Hindlimb muscle (tissue), 1 donor: ENCODE measurements at regions not wholly inside any gene's neighbourhood (a gene's known extent, or its start where the extent isn't known, plus 50 kb on each side); places are given as distances from the start of the nearest gene placed in this dataset.

ENCODE experiments used
- DNase-seq: peaks from one replicate; pipeline ENCODE4 v3.0.0-alpha.2; 2013

DNA sequence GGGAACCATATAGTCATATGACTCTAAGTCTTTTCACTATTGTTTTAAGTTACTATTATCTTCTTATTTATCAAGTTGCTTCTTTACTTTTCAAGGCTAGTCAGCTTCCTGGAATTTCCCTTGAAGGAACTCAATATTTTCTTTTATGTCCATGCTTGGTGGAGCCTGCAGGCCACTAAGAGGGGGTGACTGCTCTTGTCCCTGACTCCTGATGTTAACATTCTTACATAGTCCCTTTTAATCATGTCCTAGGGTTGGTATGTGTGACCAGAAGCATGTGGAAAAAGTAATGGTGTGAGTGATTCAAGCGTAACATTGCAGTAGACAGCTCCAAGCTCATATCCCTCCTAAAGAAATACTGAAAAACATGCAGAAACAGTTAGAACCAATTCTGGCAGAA is 1536.2 kb upstream of the CDH9 start:
- DNase-seq = no peak

DNA sequence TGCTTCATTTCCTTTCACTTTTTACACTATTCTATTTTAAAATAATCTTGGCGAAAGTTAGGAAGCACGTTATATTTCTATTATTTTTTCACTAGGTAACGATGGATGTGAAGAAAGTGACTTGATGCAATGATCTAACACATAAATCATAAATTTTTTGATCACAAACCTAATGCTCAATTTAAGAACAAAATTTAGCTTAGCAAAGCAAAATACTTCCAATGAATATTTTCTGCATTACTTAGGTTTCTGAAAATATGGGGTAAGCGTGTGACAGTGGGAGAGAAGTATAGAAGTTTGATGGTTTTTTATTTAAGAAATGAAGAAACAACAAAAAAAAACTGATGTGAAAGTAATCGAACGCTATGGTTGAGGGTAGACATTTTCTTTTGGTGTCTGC is 1528.7 kb upstream of the CDH9 start:
- DNase-seq = no peak

DNA sequence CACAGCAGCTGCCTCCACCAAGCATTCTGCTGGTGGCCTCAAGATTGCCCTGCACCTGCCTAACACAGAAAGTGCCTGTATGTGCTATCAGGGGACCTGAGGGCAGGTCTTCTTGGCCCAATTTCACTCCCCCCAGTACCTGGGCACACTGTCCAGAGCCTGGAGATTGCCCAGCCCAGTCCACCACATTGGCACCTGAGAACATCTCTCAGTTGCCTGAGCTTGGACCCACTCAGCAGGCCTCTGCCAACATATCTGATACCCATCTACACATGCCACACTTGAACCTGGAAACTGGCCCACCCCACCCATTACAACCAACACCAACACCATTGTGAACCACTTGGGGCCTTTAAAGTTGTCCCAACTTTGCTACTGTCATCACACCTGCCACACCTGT is 1523.1 kb upstream of the CDH9 start:
- DNase-seq = no peak

DNA sequence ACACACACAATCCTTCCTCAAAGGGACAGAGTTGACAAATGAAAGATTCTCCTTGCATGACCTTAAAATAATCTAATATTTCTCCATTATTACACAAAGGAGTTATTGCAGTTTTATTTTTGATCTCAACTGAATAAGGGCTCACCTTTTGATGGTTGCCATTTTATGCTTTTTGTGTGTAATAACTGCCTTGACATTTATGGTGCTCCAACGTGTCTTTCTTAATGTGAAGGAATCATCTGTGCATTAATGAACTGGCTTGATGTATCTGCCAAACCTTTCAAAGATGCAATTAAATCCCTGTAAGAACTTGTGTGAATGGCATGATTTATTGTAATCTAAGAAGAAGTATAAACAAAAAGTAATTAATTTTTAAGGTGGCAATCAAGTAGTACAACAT is 1519.8 kb upstream of the CDH9 start:
- DNase-seq = no peak

DNA sequence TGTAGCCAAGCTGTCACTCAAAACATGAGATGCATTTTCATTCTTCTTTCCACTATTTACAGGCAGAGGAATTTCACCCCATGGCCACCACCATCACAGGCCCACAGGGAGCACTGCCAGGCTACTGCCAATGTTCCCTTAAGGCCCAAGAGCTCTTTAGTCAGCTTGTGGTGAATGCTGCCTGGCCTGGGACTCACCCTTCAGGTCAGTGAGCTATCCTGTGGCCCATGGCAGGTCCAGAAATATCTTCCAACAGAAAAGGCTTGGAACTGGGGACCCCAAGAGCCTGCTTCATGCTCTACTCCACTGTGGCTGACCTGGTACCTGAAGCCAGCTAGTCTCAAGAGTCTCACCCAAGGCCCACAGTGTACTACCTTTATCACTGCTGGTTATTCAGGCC is 1518.7 kb upstream of the CDH9 start:
- no peak for DNase-seq

DNA sequence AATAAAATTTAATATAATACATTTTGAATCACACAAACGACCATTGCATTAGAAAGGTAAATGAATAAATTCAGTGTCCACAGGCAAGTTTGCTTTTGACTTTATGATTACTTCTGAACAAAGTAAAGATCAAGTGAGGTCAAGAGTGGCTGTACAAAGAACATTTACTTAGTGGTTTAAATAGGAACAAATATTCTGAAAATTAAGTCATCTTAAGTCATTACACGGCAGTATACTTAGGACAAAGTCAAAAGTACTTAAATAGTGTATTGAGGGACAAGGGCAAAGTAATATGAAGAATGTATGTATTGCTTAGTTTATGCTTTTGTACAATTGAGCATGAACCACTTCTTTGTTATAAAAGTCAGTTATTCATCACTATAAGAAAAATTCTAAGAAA is 1511.2 kb upstream of the CDH9 start:
- no peak for DNase-seq

DNA sequence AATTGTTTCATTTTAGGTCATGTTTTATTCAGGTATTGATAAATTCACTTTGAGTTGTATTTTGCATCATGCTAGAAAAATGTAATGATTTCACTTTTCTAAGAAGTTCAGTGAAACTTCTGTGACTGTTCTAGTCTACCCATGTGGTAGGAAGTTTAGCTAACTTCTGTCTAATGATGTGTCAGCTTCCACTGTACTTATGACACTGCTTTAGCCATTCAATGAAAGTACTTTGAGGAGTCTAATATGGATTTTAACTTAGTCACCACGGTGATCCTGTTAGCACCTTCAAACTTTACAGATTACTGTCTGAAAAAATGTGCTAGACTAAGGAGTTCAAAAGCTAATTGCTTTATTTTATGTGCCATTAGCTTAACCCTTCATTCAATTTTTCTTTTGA is 1510.5 kb upstream of the CDH9 start:
- no peak for DNase-seq

DNA sequence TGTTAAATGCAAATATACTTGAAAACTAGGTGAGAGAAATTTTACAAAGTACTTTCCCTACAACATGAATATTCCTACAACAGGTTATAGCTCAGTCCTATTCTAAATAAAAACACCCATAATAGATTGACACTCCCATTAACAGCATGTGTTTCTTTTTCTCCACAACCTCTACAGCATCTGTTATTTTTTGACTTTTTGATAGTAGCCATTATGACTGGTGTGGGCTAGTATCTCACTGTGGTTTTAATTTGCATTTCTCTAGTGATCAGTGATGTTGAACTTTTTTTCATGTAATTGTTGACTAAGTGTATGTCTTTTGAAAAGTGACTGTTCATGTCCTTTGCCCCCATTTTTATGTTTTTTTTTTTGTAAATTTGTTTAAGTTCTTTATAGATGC is 1506.1 kb upstream of the CDH9 start:
- DNase-seq = no peak

DNA sequence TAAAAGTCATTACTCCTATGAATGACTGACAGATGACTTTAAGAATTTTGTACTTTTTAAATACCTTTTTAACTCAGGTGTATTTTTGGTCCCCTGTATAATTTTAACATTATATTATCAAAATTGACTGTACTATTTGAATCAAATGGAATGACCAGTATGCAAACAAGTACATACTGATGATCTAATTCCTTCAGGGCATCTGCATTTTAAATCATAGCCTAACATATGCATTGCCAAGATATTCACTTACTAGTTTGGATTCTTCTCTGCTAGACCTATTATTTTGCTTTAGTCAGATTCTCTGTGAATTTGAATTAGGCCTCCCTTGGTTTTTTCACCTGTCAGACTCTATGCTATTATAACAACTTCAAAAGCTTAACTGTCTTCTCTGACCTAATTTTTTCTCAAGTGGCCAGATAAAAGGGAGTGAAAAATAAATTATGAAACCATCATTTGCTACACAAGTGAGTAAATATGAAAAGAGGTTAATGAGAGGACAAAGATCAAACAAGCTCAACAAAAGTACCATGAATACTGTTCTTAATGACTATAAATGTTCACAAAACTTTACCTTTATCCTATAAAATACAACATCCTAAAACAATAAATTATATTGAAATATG is 1505.2 kb upstream of the CDH9 start:
- no peak for DNase-seq

DNA sequence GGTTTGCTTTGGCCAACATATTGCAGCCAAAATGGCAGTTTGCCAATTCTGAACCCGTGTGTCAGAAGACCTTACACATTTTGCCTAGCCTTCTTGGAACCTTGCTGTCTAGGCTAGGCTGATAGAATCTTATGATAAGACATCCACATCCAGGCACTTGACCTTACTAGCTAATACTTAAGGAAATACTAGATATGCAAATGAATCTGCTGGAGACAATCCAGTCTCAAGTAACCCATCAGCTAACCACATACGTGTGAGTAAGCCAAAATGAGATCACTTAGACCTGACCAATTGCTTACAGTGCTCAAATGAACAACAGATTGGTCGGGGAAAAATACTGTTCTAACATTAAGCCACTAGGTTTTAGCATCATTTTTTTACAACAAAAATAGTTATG is 1504.6 kb upstream of the CDH9 start:
- DNase-seq = no peak

DNA sequence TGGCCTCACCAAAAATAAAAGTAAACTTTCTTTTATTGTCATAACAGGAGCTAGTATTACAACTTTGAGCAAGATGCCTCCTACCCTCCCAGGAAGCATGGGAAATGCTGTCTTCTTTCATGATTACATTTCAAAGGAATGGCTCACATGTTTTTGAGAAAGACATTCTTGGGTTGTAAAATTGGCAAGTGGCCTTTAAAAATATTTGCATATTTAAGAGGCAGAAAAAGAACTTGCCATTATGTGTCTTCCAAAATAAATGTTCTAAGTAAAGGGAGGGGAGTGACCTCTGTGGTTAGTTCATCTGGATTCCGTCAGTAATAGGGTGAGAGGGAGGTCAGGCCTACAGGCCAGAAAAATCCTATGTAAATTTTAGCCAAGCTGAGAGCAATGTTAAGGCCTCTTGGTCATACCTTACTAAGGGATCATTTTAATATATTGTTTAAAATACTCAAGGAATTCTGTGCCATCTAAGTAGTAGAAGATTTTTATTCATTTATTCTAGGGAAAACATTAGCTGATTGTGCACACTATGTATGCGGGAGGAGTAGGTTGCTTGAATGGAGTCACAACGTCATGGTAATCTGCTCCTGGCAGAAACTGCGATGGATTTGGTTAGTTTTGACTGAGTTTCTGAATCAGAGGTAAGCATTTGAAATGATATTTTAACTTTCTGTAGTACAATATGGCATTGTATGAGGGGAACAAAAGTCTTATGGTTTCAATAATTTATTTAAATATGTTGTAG is 1485.7 kb upstream of the CDH9 start:
- DNase-seq = no peak

DNA sequence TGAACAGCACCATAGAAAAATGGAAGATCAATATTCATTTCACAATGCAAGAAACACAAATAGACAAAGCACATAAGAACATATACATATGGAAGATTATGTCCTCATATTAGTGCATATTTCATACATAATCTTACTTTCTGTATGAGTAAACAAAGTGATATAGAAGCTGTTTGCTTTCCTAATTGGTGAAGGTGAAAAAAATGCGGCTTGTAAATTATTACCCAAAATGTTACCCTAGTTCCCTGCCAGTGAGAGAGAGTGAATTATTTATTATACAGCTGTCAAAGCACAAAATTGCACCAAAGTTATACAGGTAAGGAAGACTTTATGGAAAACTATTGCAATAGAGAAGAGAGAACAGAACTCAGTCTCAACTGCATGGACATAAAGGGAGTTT is 1485.0 kb upstream of the CDH9 start:
- DNase-seq = no peak

DNA sequence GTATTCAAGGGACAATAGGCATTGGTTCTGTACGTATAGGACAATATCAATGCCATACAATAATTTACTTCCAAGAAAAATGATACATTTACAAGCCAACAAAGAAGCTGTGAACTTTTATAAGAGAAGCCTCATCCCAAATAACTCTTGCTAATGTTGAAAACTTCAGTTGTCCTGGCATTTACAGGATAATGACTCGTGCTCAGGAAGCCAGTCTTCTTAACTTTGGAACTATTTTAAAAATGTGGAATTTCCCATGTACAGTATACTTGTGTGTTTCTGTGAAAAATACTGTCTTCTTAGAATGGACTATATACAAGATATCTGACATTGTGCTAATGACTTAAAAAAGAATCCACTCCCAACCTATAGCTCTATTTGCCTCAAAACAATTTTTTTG is 1479.3 kb upstream of the CDH9 start:
- DNase-seq = no peak

DNA sequence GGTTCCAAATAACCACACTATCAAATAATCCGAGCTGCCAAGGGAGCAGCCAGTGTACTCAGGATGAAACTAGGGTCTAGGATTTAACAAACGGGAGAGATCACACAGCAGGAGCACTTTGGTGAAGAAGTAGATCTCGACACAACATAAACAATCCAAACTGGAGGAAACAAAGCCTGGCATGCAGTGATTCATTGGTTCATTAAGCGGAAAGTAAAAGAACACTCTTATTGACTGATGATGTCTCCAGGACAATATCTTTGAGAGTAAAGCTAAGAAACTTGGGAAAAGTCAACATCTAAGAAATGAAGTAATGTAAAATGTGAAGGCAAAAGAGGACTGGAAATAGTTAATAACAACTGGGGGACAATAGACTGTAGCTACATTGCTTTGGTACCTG is 1478.3 kb upstream of the CDH9 start:
- no peak for DNase-seq

DNA sequence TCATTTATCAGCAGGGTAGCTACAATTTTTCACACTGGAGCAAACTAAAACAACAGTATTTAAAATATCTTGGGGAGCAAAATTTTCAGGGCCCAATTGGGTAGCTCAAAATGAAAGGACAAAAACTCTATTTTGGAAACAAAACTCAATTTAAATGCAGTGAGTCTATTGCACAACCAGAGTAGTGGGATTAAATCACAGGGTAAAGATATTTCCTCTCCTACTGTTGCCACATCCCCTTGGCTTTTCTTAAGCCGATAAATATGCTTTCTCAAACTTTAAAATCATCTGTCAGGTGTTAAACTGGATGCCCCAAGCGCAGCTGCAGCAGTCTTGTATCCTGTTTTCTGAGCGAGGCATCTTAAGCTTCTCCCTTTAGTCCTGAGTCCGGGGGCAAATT is 1474.3 kb upstream of the CDH9 start:
- no peak for DNase-seq

DNA sequence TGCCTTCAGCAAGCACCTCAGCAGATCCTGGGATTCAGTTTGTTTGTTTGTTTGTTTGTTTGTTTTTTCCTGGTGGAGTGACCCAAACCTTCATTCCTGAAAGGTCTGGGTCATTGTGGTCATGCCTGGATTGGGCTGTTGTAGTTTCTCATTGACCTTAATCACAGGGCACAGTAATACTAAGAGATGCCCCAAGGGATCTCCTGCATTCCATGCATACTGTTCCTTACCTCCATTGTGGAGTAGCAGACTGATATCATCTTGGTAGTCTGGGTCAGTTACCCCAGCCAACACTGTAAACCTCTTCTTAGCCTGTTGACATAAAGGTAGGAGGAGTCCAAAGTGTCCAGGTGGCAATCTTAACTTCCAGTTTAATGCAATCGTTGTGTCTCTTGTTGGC is 1466.7 kb upstream of the CDH9 start:
- no peak for DNase-seq

DNA sequence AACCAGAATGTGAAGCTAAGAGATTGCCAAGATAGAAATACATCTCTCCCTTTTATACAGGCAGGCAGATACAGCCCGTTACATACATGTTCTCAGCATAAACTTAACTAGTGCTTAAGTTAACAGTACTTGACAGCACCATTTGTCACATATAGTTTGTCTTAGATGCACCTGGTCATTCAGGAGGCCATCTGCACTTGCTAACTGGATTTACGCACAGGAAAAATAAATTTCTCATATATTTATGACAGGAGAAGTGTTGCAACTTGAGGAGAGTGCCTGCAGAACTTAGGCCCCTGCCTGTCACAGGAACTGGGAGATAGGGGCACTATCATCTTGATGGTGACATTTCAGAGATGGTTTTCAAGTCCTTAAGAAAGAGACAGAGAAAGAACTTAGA is 1462.1 kb upstream of the CDH9 start:
- no peak for DNase-seq

DNA sequence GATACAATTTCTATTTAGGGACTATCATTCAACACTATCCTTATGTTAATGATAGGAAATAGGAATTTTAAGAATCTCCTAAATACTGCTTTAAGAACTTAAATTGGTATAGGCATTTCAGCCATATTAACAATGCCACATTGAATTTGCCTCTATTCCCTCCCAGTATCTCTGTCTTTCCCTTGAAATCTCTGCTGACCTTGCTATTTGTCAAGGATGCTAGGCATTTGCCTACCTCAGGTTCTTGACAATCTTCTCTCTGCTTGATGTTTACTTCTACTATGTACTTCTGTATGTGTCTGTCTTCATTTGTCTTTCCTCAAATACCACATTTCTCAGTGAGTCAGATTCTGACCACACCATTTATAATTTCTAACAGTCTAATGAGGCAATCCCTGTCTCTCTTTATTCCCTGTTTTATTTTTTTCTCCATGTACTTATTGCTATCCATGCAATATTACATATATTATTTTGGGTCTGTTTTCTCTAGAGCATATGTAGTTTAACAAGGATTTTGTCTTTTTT is 1461.4 kb upstream of the CDH9 start:
- no peak for DNase-seq

DNA sequence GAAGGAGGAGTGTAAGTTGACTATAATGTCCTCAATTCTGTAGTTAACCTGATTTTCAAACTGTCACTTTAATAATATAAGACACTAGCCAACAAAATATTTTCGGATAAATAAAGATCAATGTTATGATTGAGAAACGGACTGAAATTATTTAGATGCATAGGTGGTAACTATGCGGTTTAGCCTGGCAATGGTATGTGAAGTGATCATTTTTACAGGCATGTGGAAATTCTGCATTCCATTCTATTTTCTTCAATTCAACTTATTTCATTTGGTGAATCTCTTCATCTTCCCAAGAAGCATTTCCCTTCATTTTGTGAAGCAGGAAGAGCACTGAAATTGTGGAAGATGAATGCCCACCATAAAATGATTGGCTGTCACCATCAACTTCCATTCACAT is 1457.5 kb upstream of the CDH9 start:
- no peak for DNase-seq

DNA sequence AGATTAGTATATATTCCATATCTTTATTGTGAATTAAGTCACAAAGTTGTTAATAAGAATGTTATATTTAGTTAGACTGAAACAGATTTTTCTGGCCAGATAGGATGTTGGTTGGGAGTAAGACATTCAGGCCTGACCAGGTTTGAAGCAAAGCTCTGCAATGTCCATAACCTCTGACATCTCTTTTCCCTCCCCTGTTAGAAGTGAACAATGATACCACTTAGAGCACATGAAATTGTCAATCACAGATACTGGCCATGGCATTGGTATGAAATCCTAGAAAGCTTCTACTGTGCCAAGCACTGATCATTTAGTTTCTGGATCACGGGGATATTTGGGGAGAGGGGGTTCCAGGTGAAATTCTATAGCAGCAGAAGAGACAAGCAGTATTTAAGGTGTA is 1455.1 kb upstream of the CDH9 start:
- DNase-seq = no peak

DNA sequence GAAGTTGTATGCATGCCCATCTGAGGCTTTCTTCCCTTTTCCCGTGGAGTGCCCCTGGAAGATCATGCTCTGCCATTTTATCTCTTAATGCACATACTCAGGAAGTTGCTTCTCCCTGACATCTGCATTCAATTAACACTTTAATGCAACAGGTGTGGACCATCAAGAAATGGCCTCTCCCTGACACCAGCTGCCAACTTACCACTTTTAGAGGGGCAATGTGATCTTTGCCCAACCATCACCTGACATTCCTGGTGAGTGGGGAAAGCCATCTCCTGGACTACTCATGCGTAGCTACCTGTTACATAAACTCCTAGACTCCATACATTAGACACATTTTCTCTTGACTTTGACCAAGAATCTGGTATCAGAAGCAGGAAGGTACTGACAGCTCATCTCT is 1450.4 kb upstream of the CDH9 start:
- no peak for DNase-seq

DNA sequence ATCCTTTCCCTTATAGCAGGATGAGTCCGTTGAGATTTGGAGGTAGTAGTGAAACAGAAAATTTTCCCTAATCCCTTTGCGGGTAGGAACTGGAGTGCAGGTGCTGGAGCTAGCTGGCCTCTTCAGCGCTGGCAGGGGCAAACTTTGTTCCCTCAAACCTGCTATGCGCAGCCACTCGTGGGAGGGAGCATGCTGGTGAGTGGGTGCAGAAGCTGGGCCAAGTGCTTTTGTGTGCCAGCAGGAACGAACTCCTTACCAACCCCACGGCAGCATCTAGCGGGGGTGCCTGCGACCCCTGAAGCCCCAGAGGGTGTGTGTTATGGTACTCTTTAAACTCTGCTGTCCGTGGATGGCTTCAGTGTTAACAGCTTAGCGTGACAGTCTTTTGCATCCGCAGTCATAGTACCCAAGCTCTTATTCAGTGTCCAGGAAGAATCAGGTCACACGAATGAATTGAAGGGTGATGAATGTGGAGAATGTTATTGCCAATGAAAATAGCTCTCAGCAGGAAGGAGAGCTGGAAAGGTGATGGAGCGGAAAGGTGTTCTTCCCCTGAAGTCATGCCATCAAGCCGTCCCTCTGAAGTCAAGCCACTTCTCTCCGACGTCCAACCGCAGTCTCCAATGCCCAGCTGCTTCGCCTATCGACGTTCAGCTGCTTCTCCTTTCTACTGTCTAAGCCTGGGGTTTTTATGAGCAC is 1445.1 kb upstream of the CDH9 start:
- DNase-seq = no peak

DNA sequence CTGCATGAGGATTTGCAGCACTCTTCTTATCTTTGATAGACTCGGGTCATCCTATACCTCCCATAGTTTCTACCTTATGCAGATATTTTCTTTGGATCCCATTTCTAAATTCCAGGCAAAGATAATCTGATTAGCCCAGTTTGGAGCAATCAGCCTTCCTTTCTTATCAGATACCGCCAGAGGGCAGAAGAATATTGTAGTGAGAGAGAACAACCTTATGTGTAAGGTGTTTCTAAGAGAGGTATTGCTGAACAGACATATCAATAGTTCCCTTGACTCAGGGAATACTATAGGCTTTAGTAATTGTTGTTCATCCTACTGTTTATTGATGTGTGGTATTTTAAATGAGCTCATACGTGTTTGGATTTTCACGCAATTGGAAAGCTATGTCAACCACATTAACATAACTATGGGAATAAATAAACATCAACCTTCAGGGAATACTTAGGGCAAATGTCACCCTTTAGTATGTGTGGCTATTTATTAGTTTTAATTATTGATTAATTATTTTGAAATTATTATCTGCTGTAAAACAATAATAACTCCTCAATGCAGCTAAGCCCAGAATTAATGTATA is 1435.2 kb upstream of the CDH9 start:
- DNase-seq = peak; percentile 1

DNA sequence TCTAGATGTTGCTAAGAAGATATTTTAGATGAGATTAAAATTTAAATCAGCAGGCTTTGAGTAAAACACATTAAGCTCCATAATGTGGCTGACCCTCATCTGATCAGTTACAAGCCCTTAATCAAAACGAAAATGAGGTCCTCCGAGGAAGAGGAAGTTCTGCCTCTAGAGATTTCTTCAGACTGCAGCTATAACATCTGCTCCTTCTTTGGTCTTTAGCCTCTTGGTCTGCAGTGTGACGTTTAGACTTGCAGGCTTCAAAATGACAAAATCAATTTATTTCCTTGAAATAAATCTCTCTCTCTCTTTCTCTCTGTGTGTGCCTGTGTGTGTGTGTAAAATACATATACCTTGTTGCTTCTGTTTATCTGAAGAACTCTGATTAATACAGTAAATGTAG is 1429.8 kb upstream of the CDH9 start:
- DNase-seq = no peak
